ENCODE measurements at regions not wholly inside any gene's neighbourhood (a gene's known extent, or its start where the extent isn't known, plus 50 kb on each side); places are given as distances from the start of the nearest gene placed in this dataset.

- Histone ChIP-seq H3K4ac (ENCODE audit: low read depth, low read length) (no peak overlapping the region), H3K14ac (ENCODE audit: insufficient read depth, low read length) (no peak overlapping the region), H2BK120ac (ENCODE audit: low read depth, low read length, poor library complexity, severe bottlenecking) (no peak overlapping the region), H2AK5ac (ENCODE audit: insufficient read length, low read length) (no peak overlapping the region), H2BK5ac (ENCODE audit: insufficient read length, low read length) (no peak overlapping the region), H3K27me3 (ENCODE audit: insufficient read depth, low read length) (no peaks in the 10 kb centered on the region), H2BK15ac (ENCODE audit: low read depth, low read length) (no peak overlapping the region), H3T11ph (ENCODE audit: low read length) (no peak overlapping the region), H3K79me2 (ENCODE audit: insufficient read depth, low read length) (no peaks in the 10 kb centered on the region), H3K79me1 (ENCODE audit: insufficient read depth, low read depth, low read length, poor library complexity, severe bottlenecking) (no peaks in the 10 kb centered on the region), H3K9me3 (ENCODE audit: control insufficient read depth, low read depth, low read length) (no peaks in the 10 kb centered on the region), H3K9ac (ENCODE audit: extremely low read depth, insufficient read length, low read length) (no peak overlapping the region), H2BK20ac (ENCODE audit: low read depth, low read length, poor library complexity, severe bottlenecking) (no peak overlapping the region), H4K5ac (ENCODE audit: insufficient read length, low read depth, low read length) (no peak overlapping the region), H3K27ac (ENCODE audit: insufficient read length, low read depth, low read length) (no peak overlapping the region), H2AFZ (ENCODE audit: low read length) (no peak overlapping the region), H3K23ac (ENCODE audit: insufficient read length, low read depth, low read length) (no peak overlapping the region), H4K91ac (ENCODE audit: insufficient read length, low read depth, low read length) (no peak overlapping the region), H3K56ac (ENCODE audit: insufficient read length, low read depth, low read length) (no peak overlapping the region), H3K23me2 (ENCODE audit: insufficient read length, low read depth, low read length, poor library complexity, severe bottlenecking) (no peaks in the 10 kb centered on the region), H3K4me1 (ENCODE audit: insufficient read depth, low read length) (peaks cover 4% of the 10 kb centered on the region; the same call in 1 of the 2 replicates), H3K4me2 (ENCODE audit: insufficient read depth, insufficient read length, low read length) (no peak overlapping the region), H3K18ac (ENCODE audit: insufficient read length, low read depth, low read length) (no peak overlapping the region), H4K20me1 (ENCODE audit: control insufficient read depth, insufficient read depth, insufficient read length) (no peaks in the 10 kb centered on the region), H2BK12ac (ENCODE audit: insufficient read length, low read depth, low read length) (no peak overlapping the region), H4K8ac (replicated peaks; ENCODE audit: insufficient read length, low read depth, low read length) (no peak overlapping the region)
- Mint-ChIP-seq H3K27me3 (ENCODE audit: low read depth) (no peaks in the 10 kb centered on the region), H3K4me3 (no peak overlapping the region), H3K36me3 (ENCODE audit: insufficient read depth in 1 of 3, low read depth in 3 of 3) (no peaks in the 10 kb centered on the region), H3K27ac (no peak overlapping the region; a peak in 1 of 7 replicates), H3K9me3 (no peaks in the 10 kb centered on the region), H3K4me1 (peaks cover 13 to 15% of the 10 kb centered on the region in 2 experiments)
- WGBS (ENCODE audit: extremely low coverage, insufficient read length, low lambda C conversion rate): no CpG with 5 or more reads among the region's 8 CpGs
- no peak for TF ChIP-seq CTCF (conservative IDR thresholded peaks at IDR 0.05)
- DNase-seq: no peak
Measured at GRCh38 chr2:146576339-146577111, 1268.3 kb upstream of the ACVR2A start.
